IMR-90 (cell line): ENCODE measurements at regions not wholly inside any gene's neighbourhood (a gene's known extent, or its start where the extent isn't known, plus 50 kb on each side); places are given as distances from the start of the nearest gene placed in this dataset.

Experiments used
- CEBPB ChIP-seq: IDR thresholded peaks from 2 replicates; pipeline ENCODE4 v1.6.1; 2012; ENCODE audit warnings: low read depth, low read length, improper control_type of control experiment
- CHD1 ChIP-seq: IDR thresholded peaks from 2 replicates; pipeline ENCODE4 v1.6.1; 2012; ENCODE audit warnings: low read depth, low read length, improper control_type of control experiment
- MAZ ChIP-seq: IDR thresholded peaks from 2 replicates; pipeline ENCODE4 v1.6.1; 2012; ENCODE audit warnings: low read depth, mild to moderate bottlenecking, low read length, improper control_type of control experiment, moderate library complexity, borderline replicate concordance
- MXI1 ChIP-seq: IDR thresholded peaks from 2 replicates; pipeline ENCODE4 v1.6.1; 2012; ENCODE audit warnings: low read depth, mild to moderate bottlenecking, low read length, moderate library complexity, borderline replicate concordance
- POLR2A ChIP-seq: IDR thresholded peaks from 2 replicates; pipeline ENCODE4 v1.6.1; 2012; ENCODE audit warnings: mild to moderate bottlenecking, low read depth, low read length
- RAD21 ChIP-seq: IDR thresholded peaks from 2 replicates; pipeline ENCODE4 v1.6.1; 2012; ENCODE audit warnings: low read length, improper control_type of control experiment
- RFX5 ChIP-seq: IDR thresholded peaks from 2 replicates; pipeline ENCODE4 v1.8.0; 2012; ENCODE audit warnings: low read depth, mild to moderate bottlenecking, low read length, moderate library complexity
- SMC3 ChIP-seq: fragments of 150-350 bp; IDR thresholded peaks from 2 replicates; pipeline ENCODE4 v1.6.1; 2016; ENCODE audit warnings: low read depth, mild to moderate bottlenecking, antibody characterized with exemption, low read length, moderate library complexity
- TF ChIP-seq, protein P1 (sequence below): conservative IDR thresholded peaks from 2 replicates; pipeline ENCODE4 v1.5.1; 2012; ENCODE audit warnings: mild to moderate bottlenecking, low read depth, low read length, improper control_type of control experiment

DNA sequence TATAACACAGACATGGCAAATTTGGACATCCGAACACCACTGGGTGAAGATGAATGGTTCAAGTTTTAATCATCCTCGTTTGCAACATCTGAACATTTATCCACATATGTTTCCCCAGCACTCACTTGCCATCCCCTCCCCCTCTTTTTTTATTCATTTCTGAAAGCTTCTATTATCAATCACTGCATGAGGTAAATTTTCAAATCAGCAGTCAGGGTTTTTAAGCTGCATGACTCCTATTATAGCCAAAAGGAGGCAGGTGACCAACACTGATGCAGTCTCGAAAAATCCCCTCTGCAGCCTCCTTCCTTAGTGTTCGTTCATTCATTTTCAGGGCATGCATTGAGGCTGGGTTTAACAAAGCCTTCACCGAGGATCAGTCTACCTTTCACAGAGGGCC lies 530.8 kb upstream of the JARID2 start:
- no peak for TF ChIP-seq POLR2A
- TF ChIP-seq, protein P1, sequence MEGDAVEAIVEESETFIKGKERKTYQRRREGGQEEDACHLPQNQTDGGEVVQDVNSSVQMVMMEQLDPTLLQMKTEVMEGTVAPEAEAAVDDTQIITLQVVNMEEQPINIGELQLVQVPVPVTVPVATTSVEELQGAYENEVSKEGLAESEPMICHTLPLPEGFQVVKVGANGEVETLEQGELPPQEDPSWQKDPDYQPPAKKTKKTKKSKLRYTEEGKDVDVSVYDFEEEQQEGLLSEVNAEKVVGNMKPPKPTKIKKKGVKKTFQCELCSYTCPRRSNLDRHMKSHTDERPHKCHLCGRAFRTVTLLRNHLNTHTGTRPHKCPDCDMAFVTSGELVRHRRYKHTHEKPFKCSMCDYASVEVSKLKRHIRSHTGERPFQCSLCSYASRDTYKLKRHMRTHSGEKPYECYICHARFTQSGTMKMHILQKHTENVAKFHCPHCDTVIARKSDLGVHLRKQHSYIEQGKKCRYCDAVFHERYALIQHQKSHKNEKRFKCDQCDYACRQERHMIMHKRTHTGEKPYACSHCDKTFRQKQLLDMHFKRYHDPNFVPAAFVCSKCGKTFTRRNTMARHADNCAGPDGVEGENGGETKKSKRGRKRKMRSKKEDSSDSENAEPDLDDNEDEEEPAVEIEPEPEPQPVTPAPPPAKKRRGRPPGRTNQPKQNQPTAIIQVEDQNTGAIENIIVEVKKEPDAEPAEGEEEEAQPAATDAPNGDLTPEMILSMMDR = no peak
- no peak for TF ChIP-seq CEBPB
- TF ChIP-seq RAD21 = no peak
- TF ChIP-seq RFX5 = no peak
- no peak for TF ChIP-seq MAZ
- no peak for TF ChIP-seq MXI1
- TF ChIP-seq CHD1 = no peak
- TF ChIP-seq SMC3 = no peak
